ENCODE measurements at regions not wholly inside any gene's neighbourhood (a gene's known extent, or its start where the extent isn't known, plus 50 kb on each side); places are given as distances from the start of the nearest gene placed in this dataset.

DNA sequence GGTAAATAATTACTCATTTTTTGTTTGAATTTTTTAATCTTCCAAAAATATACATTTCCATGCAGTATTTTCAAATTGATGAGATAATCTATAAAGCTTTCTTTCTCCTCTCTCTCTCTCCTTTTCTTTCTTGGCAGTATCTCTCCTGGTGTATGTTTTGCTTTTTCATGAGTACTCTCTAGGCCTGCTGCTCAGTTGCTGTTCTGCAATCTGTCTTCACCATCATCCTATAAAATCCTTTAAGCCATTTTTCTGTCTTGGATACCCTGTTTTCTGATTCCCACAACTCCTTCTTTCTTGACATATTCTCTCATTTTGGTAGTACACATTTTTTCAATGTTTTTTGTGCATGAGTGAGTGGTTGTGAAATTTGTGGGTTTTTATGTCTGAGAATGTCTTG is 1558.1 kb upstream of the LRRTM3 start:
- no peak for TF ChIP-seq YY1 (IDR thresholded peaks at IDR 0.05; ENCODE audit: insufficient read depth, insufficient read length)
- TF ChIP-seq ZNF274 (IDR thresholded peaks at IDR 0.05; ENCODE audit: low read depth, low read length), result no peak
- no peak for TF ChIP-seq SUZ12 (IDR thresholded peaks at IDR 0.05; ENCODE audit: extremely low read depth, insufficient read depth, insufficient read length)

All from NT2/D1 (cell line).